ENCODE measurements at regions not wholly inside any gene's neighbourhood (a gene's known extent, or its start where the extent isn't known, plus 50 kb on each side); places are given as distances from the start of the nearest gene placed in this dataset.

DNA sequence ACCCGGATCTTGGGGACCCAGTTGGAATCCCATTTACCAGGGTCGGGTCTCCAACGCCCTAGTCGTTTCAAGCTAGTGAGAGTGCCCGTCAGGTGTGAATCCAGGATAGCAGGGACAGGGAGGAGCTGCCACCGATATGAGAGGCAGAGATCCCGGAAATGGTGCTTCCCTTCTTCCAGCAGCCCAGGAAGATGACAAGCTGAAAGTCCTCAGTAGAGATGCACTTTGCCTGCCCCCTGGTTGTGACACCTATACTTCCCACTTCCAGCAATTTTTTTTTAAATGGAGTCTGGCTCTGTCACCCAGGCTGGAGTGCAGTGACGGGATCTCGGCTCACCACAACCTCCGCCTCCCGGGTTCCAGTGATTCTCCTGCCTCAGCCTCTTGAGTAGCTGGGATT lies 503.0 kb downstream of the NTRK3 start:
- TF ChIP-seq, protein P1, sequence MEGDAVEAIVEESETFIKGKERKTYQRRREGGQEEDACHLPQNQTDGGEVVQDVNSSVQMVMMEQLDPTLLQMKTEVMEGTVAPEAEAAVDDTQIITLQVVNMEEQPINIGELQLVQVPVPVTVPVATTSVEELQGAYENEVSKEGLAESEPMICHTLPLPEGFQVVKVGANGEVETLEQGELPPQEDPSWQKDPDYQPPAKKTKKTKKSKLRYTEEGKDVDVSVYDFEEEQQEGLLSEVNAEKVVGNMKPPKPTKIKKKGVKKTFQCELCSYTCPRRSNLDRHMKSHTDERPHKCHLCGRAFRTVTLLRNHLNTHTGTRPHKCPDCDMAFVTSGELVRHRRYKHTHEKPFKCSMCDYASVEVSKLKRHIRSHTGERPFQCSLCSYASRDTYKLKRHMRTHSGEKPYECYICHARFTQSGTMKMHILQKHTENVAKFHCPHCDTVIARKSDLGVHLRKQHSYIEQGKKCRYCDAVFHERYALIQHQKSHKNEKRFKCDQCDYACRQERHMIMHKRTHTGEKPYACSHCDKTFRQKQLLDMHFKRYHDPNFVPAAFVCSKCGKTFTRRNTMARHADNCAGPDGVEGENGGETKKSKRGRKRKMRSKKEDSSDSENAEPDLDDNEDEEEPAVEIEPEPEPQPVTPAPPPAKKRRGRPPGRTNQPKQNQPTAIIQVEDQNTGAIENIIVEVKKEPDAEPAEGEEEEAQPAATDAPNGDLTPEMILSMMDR (conservative IDR thresholded peaks at IDR 0.05; ENCODE audit: low read length) = no peak
- TF ChIP-seq EZH2phosphoT487 (IDR thresholded peaks at IDR 0.05; ENCODE audit: borderline replicate concordance, low read depth, low read length) = no peak

Data from OCI-LY7 (cell line).